CD4-positive, alpha-beta T cell treated with Interleukin-6 for 4 hours (primary cell): ENCODE measurements at regions not wholly inside any gene's neighbourhood (a gene's known extent, or its start where the extent isn't known, plus 50 kb on each side); places are given as distances from the start of the nearest gene placed in this dataset.
"Not testable (repeated sequence)": the region's sequence is repeated elsewhere in the genome, so short reads cannot be mapped to it uniquely, and the experiment has no call there.

ENCODE experiments used
- DNase-seq: peaks from one replicate; pipeline ENCODE4 v3.0.0-alpha.2; 2020; ENCODE audit warnings: mixed read lengths

DNA sequence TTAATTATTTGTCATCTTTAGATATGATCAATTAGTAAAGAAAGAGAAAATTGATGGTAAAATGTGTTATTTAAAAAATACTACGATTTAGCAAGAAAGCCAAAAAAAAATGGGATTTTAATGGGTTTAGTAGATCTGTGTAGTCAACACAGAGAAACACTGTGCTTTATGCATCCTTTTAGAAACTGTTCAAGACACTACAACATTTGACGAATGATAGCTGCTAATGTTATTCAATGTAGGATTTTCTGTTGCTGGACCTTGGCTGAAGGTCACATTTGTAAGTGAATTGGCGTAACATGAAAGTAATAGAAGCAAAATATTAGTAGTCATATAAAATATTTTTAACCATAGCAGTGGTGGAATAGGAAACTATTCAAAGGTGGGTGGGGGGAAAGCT, 1293.9 kb downstream of the NCAM2 start:
- DNase-seq: no peak

DNA sequence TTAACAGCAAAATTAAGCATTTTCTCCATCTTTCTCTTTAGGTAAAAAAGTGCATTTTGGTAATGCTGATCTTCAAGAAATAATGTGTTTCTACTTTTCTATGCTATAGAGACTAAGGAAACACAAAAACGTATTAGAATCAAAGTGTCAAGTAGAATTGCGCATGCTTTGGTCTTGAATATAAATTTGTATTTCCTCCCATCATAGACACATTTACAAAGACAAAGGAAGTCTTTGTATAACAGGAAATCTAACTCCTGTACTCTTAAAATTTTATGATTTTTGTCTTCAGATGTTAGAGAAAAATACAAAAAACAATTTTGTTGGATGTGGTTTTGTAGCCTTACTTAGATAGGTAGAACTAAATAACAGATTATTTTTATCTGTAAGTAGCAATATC, 1299.4 kb downstream of the NCAM2 start:
- no peak for DNase-seq

DNA sequence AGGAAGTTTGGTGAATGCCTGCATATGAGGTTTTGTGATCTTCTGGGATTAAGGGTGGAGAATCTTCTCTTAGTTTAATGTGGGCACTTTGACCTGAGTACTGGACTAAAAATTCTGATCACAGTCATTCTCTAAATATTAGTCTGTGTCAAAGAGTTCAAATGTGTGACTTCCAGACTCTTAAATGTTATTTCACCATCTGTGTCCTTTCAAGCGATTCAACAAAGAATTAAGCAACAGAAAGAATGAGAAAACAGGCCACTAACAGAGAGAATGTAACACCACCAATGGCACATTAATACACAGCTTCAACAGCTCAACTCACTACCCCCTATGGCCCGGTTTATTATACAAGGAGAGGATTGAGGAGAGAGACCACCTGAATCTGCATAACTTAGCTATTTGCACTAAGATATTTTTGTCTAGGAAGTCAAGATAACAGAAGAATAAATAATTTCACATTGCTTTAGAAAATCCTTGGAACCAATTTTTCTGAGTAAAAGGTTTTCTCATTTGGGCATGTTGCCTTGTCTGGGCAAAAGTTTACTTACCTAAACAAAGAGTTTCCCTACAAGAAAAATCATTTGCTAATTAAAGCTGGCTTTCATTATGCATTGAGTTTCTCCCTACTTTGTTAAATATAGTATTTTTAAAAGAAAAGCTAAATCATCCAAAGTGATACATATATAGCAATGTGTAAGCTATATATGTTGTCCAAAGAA, 1313.7 kb downstream of the NCAM2 start:
- DNase-seq: no peak

DNA sequence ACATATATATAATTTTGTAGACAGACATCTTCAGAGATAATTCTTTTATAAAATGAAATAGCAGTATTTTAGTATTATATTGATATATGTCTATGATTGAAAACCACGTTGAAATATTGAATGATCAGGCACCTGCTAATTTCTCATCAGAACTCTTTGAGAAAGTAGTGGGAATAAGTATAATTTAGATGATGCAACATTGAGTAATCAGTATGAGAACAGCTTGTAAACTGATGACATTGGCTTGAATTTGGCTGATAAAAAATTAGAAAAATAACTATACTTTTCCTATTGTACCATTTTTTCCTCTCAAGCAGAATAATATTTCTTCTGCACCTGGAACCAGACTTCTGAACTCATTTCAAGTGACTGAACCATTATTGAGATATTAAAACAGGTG, 1316.8 kb downstream of the NCAM2 start:
- no peak for DNase-seq

DNA sequence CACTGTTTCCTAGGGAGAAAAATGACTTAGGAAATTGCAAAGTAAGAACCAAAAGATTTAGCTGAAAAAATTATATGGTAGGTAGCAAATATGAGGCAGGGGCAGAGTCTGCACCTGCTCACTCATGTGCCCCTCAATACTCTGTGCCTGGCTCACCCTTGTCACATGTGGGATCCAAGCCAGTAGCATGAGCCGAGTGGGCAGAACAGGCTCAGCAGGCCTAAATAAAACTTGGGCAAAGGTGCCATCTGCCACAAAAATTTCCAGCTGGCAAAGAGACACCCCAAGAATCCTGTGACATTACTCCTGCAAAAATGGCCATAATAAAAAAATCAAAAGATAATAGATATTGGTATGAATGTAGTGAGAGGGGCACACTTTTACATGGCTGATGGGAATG, 1321.2 kb downstream of the NCAM2 start:
- DNase-seq: no peak

DNA sequence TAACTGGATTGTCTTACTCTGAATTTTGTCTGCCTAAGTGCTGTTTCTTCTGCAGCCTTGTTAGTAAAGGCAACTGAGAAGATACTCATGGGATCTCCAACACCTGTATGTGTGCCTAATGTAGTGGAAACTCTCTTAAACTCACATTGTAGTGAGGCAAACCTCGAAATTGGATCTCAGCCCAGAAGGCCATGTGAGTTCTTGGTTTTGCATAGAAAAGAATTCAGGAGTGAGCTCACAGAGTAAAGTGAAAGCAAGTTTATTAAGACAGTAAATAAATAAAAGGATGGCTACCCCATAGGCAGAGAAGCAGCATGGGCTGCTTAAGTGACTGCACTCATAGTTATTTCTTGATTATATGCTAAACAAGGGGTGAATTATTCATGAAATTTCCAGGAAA, 1344.7 kb downstream of the NCAM2 start:
- no peak for DNase-seq

DNA sequence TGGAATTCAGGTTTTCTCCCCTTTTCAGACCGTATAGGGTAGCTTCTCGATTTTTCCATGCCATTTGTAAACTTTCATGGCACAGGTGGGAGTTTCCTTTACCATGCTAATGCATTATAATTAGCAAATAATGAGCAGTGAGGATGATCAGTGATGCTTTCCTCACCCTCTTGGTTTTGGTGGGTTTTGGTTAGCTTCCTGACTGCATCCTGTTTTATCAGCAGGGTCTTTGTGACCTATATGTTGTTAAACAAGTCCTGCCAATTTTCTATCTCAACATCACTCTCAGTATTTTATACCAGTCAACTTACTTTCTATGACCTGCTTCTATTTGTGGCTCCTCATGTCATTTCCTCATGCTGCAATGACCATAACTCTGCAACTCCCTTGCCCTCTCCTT, 1345.1 kb downstream of the NCAM2 start:
- DNase-seq: no peak

DNA sequence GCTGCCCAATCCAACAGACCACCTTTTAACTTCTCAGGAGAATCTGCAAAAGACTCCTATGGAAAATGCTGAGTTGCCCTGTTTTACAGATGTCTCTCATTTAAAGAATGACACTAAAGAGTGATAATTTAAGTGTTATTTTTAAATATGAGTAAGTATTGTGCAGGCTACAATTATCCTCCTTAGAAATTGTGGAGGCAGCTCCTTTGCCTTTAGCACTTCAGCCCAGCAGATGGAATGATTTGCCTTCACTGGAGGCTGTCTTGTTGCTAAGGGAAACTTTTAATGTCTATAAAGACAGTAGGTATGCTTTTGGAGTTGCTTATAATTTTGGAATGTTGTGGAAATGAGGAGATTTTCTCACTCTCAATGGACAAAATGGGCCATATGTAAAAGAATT, 1345.5 kb downstream of the NCAM2 start:
- DNase-seq: no peak

DNA sequence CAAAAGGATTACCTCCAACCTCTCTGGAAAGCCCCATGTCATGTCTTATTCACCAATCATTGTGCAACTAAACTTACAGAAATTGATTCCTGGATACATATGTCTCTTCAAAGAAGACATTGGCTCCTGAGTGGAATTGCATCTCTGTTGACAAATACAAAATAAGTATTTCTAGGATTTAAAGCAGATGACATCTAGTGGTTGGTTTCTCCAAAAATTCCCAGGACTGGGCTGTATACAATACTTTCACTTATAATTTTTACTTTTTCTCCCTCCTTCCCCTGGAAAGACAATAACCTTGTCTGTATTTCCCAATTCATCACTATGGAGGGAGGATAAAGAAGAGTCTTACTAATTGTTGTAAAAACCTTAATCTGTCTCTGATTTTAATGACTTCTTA, 1347.4 kb downstream of the NCAM2 start:
- no peak for DNase-seq

DNA sequence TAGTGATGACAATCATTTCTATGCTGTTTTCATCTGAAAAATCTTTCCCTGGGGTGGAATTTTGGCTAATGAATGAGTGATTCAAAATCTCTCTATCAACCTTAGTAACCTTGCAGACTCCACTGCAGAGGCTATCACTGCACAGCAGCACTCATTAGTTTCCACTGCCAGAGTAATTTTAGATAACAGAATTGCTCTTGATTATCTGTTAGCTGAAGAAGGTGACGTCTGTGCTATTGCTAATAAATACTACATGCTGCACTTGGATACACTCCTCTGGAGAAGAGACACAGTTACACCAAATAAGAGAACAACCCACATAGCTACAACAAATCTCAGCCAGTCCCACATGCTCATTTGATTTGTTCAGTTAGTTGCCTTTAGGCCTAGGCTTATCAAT, 1348.4 kb downstream of the NCAM2 start:
- no peak for DNase-seq

DNA sequence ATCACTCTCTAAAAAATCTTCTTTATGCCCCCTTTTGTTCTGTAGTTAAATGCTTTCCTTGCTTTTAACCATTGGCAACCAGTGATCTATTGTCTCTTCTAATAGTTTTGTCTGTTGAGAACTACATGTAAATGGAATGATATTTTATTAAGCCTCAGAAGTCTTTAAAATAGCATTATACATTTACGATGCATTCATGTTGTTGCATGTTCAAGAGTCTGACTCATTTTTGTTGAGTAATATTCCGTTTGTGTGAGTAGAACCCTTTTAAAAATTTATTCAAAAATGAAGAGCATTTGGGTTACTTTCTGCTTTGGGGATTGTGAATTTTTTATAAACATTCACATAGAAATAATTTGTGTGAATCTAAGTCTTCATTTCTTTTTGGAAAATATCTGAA, 1352.9 kb downstream of the NCAM2 start:
- no peak for DNase-seq

DNA sequence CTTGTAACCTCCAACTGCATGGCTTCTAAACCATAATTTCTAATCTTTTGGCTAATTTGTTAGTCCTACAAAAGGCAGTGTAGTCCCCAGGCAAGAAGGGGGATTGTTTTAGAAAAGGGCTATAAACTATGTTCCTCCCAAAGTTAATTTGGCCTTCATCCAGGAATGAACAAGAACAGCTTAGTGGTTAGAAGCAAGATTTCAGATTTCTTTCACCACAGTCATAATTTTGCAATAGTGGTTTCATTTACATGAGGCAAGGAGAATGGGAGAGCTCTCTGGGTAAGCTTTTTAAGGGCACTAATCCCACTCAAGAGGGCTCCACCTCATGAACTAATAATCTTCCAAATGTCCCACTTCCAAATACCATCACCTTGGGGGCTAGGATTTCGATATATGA, 1353.9 kb downstream of the NCAM2 start:
- no peak for DNase-seq

DNA sequence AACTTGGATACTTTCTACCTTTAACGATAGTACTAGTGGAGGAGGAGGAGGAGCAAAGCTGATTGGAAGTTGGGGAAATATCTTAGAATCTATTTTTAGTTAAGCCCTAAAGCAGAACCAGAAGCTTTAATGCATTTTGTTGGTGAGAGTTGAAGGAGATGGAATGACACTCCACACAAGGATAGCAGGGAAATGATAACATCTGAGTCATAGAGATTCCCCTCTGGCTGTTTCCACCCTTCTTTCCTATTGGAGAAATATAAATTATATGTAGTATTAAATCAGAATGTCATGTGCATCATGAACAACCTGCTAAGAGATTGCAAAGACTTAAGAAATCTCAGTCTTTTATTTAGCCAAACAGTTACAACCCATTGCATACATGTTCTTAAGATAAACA, 1357.7 kb downstream of the NCAM2 start:
- DNase-seq: no peak

DNA sequence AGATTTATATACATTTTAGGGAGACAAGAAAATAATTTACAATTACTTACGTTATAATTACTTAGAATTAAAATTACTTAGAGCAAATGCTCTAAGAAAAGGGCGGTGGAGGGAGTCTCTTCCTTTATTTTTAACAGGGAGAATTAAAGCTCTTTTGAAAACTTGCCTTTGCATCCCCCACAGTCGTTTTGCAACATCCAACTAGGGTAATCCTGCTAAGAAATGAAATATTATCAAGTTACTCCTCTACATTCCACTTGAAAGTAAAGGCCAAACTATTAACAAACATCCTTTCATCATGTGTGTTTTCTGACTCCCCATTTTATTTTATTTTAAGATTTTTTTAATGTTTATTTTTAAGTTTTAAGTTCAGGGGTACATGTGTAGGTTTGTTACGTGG, 1358.5 kb downstream of the NCAM2 start:
- DNase-seq: no peak

DNA sequence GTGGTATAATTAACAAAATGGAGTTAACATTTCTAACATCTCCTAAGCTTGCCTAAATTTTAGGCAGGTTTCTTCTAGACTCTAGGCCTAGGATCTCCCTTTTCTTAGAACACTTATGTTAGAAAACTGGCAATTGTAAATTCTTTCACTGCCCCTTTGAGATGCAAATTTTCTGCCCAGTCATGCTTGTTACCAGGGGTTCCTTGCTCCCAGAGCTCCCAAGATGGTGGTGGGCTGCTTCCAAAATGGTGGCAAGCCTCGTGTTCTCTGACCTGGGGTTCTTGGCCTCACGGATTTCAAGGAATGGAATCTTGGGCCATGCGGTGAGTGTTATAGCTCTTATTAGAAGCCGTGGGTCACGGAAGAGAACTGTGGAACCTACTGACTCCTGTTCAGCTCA, 1361.4 kb downstream of the NCAM2 start:
- DNase-seq: not testable (repeated sequence)

DNA sequence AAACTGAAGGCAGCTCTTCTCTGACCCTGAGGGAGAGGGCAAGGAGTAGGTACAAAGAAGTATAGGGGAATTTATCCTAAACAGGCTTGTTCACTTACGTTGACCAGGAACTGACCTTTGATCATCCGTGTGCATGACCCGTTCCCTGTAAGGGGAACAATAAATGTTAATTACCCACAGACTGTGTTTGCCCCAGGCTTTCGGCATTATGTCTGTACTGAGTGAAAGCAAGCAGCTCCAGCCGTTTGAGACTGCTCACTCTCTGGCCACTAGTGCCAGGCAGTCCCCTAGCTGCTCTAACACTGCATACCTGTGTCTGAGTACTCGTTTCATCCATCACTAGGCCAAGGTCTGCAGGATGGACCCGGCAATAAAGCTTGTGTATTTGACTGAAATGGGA, 1365.3 kb downstream of the NCAM2 start:
- DNase-seq: no peak

DNA sequence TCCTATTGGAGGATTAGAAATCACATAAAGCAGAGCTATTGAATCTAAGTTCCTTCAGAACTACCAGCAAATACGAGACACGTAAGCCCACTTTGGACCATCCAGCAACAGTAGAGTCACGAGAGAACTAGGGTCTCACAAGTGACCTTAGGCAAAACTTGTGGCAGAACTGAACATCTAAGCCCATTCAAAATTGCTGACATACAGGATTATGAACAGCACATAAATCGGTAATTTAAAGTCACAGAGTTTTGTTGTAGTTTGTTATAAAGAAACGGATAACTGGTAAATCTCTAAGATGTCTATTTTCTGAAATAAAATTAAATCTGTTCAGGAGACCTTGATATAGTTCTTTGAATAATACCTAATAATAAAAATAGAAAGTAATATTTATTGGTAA, 1366.0 kb downstream of the NCAM2 start:
- DNase-seq: no peak

DNA sequence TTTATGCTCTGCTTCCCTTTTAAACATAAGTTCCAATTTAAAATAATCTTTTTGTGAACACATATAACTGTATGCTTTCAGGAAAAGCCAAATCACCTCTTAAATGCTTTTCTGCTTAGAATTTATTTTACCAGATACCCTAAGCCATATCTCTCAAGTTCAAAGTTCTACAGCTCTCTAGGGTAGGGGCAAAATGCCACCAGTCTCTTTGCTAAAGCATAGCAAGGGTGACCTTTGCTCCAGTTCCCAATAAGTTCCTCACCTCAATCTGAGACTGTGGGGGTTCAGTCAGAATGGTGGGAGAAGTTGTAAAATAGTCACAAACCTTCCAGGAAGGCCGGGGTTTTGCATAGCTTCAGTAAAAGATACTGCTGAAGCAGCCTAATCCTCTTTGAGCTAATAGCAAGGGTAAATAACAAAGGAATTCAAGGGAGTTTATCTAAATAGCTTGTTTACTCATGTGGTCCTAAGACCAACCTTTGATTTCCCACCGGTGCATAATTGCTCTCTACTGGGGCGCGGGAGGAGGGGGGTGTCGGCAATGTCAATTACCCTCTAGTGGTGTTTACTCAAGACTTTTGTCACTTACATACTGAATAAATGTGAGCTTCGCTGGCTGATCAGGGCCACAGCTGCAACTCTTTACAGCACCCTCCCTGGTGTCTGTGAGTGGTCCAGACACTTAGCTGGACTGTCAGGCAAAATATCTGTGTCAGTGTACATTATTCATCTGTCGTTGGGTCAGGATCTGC, 1376.2 kb downstream of the NCAM2 start:
- no peak for DNase-seq

DNA sequence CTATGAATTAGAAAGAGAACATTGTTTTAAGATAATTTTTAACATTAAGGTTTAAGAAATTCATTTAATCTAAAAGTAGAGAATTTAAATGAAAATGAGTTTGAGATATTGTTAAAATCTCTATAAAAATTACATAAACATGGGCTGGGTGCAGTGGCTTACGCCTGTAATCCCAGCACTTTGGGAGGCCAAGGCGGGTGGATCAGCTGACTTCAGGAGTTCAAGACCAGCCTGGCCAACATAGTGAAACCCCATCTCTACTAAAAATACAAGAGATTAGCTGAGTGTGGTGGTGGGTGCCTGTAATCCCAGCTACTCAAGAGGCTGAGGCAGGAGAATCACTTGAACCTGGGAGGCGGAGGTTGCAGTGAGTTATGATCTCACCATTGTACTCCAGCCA, 1379.6 kb downstream of the NCAM2 start:
- DNase-seq: not testable (repeated sequence)

DNA sequence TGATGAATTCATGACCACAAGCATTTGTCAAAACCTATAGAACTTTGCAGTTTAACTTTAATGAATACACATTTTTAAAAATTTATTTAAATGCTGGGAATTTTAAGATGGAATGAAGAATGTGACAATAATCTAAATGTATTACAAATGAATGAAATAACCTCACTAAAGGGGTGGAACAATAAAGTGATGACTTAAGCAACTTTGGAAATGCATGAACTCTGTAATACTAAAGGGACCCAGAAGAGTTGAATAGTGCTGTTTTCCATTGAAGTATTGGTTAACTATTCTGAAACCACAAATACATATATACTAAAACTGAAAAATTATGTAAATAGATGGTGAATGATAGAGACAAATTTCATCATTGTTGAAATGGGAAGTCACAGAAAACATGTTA, 1395.1 kb downstream of the NCAM2 start:
- DNase-seq: no peak

DNA sequence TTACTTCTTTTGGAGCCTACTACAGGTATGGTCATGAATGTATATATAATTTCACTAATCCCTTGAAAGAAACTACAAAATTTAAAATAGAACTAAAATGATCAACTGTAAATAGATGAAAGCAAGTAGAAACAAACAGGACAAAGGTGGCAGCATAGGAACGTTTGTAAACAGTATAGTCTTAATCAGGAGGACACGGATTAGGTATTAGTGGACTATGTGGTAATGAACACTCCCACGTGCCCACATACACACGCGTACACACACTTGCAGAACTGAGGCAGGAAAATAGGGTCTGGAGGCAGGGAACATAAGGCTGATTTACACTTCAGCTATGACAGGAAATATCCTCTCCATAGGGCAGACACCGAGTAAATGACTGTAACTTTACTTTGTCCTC, 1397.8 kb downstream of the NCAM2 start:
- DNase-seq: no peak

DNA sequence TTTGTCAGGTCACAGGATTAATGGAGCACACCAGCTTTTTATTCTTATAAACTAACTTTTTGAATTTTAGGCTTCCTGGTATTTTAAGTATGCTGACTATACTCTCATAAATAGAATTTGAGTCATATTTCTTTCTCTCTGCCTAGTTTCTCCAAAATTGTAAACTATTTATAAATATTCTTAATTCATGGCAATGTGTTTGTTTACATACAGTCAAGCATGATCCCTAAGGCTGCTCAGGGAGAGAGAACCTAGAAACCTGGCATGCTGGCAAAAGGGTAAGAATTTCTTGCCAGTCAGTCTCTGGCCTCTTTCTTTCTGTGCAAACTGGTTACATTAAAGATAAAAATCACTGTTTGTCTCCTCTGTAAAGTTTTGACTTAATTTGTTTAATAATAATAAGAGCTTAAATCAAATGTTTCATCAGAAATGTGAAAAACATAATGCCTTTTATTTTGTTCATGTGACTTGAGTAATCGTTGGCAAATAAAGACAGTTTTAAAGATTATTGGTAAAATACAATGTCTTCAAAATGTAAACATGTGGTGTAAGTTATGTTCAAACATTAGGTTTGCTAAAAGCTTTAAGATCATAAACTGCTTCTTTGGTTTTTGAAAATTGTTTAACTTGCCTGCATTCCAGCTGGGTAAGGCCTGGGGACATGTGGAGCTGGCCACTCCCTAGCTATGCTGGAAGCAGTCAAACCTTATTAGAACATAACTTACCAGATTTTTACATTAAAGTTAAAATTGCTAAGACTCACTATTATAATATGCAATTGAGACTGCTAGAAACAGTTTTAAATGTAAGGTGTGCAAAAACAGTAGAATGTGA, 1401.7 kb downstream of the NCAM2 start:
- DNase-seq: no peak

DNA sequence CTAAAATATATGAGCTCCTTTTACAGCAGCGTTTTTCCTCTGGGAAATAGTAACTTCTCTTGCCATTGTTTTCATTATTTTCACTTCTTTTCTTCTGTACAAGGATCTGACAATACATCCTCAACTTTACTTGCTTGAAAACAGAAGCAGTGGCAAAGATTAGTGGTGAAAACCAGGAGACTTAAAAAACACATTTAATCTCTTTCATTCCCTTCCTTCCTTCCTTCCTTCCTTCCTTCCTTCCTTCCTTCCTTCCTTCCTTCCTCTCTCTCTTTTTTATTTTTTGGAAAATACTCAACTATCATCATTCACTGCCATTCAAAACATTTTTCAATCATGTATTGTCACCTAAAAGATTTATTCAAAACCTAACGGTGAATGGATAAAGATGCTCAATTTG, 1411.4 kb downstream of the NCAM2 start:
- no peak for DNase-seq

DNA sequence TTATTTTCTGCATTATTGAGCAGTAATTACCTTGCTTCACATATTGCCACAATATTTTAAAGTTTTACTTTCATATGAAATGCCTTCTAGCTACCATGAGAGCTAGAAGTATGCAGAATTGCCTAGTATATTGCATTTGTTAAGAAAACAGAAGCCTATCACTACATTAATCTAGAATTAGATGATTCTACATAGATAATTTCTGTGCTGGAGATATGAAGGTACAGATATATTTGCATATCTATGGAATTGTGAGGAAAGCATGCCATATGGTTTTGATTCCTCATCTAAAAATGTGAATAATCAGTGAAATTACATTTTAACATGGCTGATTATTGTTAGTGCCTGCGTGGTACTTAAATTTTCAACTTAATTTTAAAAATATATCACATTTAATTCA, 1418.3 kb downstream of the NCAM2 start:
- DNase-seq: no peak
